GM08714 (cell line): ENCODE measurements at regions not wholly inside any gene's neighbourhood (a gene's known extent, or its start where the extent isn't known, plus 50 kb on each side); places are given as distances from the start of the nearest gene placed in this dataset.

ENCODE experiments used
- H3K4me3 ChIP-seq: fragments of 200-500 bp; sonication (Bioruptor generic); 2 replicates; pipeline ENCODE4 v1.5.1; 2014; ENCODE audit warnings: mild to moderate bottlenecking, low read length, inconsistent platforms
- ZNF274 ChIP-seq: IDR thresholded peaks from 2 replicates; pipeline ENCODE4 v1.6.1; 2012; ENCODE audit warnings: mild to moderate bottlenecking, low read depth, low read length

- H3K4me3 ChIP-seq, result no peak overlapping the region
- no peak for TF ChIP-seq ZNF274
These were observed 455.6 kb upstream of the ACVR2A start for GRCh38 chr2:147389218-147389617.

DNA sequence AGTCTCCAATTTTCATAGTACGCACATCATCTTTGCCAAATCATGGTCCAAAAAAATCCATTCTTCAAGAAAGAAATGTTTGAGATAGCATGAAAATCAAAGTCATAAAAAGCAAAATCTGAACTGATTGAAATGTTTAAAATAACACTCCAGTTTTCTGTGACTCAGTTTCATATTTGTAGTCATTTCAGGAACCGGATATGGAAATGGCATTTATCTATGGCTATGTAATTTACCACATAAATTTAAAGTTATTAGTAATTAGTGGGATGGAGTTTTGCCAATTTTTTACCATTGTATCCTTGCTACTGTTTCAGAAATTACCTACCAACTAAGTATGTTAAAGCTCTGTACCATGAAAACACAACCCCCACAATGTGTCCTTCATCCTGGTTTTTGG lies 456.6 kb upstream of the ACVR2A start:
- no peak overlapping the region for H3K4me3 ChIP-seq
- no peak for TF ChIP-seq ZNF274

- TF ChIP-seq ZNF274, result no peak
- no peak overlapping the region for H3K4me3 ChIP-seq
These were observed 458.5 kb upstream of the ACVR2A start for GRCh38 chr2:147386284-147386683.

- TF ChIP-seq ZNF274, result no peak
- H3K4me3 ChIP-seq, result no peak overlapping the region
These were observed 459.2 kb upstream of the ACVR2A start for GRCh38 chr2:147385600-147385999.

GRCh38 chr2:147384659-147385058 lies 460.2 kb upstream of the ACVR2A start:
- no peak for TF ChIP-seq ZNF274

DNA sequence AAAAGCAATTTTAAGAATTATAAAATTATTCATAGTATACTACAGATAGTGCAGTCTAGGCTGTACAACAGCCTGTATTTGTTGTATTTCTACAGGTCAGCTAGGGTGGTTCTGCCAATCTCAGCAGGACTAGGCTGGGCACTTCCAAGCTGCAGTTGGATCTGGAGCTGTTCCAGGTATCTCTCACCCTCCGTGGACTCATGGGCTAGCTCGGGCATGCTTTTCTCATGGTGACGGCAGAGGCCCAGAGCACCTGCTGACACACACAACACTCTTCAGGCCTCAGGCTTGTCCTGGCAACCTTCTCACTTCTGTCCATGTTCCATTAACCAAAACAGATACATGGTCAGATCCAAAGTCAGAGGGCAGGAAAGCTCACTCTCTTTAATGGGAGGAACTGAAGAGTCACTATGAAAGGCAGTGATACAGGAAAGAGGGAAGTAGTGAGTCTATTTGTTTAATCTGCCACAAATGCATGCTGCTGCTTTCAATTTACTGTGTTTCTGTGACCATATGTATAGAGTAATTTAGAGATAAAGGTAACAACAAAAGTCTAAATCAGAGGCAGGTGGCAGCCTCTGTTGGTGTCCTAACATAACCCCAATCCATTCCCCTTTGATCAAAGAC lies 462.4 kb upstream of the ACVR2A start:
- no peak overlapping the region for H3K4me3 ChIP-seq
- TF ChIP-seq ZNF274, result no peak

More at GRCh38 chr2:147384659-147385058, 460.2 kb upstream of the ACVR2A start:
- H3K4me3 ChIP-seq, result no peak overlapping the region

DNA sequence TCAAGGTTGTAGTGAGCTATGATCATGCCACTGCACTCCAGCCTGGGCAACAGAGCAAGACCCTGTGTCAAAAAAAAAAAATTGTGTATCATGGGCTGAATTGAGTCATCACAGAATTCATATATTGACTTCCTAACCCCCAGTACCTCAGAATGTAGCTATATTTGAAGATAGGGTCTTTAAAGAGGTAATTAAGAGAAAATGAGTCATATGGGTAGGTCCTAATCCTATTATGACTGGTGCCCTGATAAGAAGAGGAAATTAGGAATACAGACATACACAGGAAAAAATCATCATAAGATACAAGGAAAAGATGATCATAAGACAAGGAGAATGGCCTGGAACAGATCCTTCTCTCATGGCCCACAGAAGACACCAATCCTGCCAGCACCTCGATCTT lies 466.4 kb upstream of the ACVR2A start:
- H3K4me3 ChIP-seq, result no peak overlapping the region

GRCh38 chr2:147375073-147375472 lies 469.8 kb upstream of the ACVR2A start:
- no peak for TF ChIP-seq ZNF274
- H3K4me3 ChIP-seq, result no peak overlapping the region

More for the DNA sequence above, 466.4 kb upstream of the ACVR2A start:
- no peak for TF ChIP-seq ZNF274

- H3K4me3 ChIP-seq, result no peak overlapping the region
- no peak for TF ChIP-seq ZNF274
These were observed 470.4 kb upstream of the ACVR2A start for GRCh38 chr2:147374423-147374811.

DNA sequence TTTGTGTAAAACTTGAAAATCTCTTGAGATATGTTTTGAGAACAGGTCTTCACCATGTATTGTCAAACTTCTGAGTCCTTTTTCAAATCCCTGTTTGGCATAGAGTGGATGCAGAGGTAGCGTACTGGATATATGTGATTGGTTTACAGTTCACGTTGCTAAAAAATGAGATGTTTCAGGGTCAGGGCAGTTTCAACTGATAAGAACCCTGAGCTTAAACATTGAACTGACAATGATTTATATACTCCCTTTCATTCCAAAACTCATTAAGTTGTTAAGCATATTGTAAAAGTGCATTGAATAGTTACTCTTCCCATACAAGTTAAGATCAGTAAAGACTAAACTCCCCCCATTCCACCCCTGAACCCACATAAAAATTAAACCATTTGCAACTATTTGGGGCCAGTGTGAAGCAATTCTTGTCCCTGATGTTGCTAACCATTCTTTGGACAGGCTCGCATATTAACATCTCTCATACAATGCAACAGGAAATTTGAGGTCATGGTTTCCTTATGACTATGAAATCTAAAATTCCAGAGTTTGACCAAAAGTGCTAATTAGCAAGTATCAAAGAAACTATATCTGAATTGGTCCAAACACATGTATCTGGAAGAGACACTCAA lies 470.9 kb upstream of the ACVR2A start:
- H3K4me3 ChIP-seq, result no peak overlapping the region
- no peak for TF ChIP-seq ZNF274

DNA sequence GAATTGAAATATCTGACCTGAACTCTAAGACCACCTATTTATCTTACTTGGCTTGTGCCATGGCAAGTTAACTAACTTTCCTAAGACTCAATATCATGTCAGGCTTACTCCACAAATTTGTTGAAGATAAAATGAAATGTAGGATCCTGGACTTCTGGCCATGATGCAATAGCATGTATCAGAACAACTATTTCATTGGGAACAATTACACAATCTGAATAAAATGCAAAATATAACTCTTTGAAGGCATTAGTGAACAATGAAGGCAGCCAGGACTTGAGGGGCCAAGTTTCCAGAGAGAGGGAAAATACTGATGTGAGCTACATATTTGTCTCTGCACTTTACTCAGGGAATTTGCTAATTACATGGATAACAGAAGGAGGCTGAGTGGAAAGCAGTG lies 476.5 kb upstream of the ACVR2A start:
- no peak for TF ChIP-seq ZNF274
- H3K4me3 ChIP-seq, result no peak overlapping the region

GRCh38 chr2:147366279-147366678 lies 478.6 kb upstream of the ACVR2A start:
- TF ChIP-seq ZNF274, result no peak
- H3K4me3 ChIP-seq, result no peak overlapping the region

DNA sequence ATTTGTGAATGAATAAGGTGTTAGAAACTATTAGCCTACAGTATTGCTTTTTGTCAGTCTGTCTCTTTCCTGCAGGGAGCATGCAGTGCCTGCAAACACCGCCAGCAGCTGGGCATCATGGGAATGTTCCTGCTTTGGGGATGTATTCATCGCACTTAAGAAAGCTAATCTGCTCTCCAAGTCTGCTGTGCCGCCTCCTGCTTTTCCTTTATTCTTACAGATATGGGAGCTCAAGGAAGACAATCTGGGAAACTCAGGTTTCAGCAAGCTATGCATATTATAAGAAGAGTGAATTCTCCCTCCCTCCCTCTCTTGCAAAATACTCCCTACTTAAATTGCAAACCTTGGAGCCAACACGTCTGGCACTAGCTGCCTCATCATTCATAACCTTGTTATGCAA lies 479.2 kb upstream of the ACVR2A start:
- TF ChIP-seq ZNF274, result no peak
- H3K4me3 ChIP-seq, result no peak overlapping the region

GRCh38 chr2:147364597-147364996 lies 480.2 kb upstream of the ACVR2A start:
- H3K4me3 ChIP-seq, result no peak overlapping the region
- TF ChIP-seq ZNF274, result no peak

DNA sequence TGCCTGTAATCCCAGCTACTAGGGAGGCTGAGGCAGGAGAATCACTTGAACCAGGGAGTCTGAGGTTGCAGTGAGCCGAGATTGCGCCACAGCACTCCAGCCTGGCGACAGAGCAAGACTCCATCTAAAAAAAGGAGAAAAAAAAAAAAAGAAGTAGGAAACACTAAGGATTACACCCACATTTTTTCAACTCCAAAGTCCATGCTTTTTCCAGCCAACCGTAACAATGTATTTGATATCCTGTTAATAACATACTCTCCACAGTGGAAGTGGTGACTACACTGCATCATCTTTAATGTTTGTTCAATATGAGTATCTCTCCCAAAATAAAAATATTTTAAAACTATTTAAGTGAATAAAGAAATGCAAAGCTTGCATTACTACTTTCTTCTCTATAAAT lies 481.6 kb upstream of the ACVR2A start:
- no peak for TF ChIP-seq ZNF274
- no peak overlapping the region for H3K4me3 ChIP-seq

DNA sequence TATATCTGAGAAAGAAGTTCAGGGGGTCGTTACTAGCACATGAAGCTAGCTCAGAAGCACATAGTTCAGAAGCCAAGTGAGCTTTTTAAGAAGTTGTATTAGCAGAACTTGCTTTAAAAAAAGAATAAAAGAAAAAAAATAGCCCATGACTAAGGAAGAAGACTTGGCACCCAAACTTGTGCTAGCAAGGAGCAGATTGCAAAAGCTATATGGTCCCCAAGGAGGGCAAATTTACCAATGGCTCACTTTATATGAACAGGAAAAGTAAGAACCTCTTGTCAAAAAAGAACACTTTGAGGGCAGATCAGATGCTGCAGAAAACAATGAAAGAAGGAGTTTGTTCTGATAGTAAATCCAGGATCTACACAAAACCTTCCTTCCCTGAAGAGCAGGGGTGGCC lies 486.5 kb upstream of the ACVR2A start:
- no peak for TF ChIP-seq ZNF274
- no peak overlapping the region for H3K4me3 ChIP-seq
